ENCODE measurements at regions not wholly inside any gene's neighbourhood (a gene's known extent, or its start where the extent isn't known, plus 50 kb on each side); places are given as distances from the start of the nearest gene placed in this dataset.

DNA sequence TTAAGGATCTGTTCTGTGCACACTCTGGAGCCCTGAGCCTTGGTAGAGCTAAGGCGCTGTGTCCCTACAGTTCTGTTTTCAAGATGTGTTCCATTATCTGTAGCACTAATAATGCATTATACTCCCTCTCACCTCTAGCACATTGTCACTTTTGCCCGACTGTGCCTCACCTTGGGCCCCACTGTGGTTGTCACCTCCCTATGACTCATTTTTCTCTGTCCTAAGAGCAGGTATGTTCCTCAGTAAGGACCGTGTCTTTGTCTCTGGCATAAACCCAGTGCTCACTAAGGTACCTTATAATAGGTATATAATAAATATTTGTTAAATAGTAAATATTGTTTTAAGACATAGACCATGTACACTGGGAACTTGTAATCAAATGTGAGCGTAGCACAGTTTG lies 942.5 kb upstream of the CITED2 start:
- H3K9me3 ChIP-seq (replicated peaks in 1 of 3), result no peaks in the 10 kb centered on the region
- DNase-seq, result no peak
- intact Hi-C loops (cut with DNase I), result loop anchor here in 1 of 2 donors (10.0 kb wide), 1 partner anchor 942 kb away; the partner anchor contains the start of gene CITED2
- TF ChIP-seq POLR2A (IDR thresholded peaks at IDR 0.05) (no peak), CTCF (IDR thresholded peaks at IDR 0.05) (no peak)
- WGBS, 4 donors, result 95 to 97% (median 96%) methylated on average over 4 of the region's 4 CpGs
- no peak overlapping the region for H3K27ac ChIP-seq
- H3K4me1 ChIP-seq (replicated peaks in 1 of 2), result peaks cover 12 to 28% of the 10 kb centered on the region in 2 donors
- no peaks in the 10 kb centered on the region for H3K27me3 ChIP-seq
- H3K36me3 ChIP-seq (replicated peaks in 1 of 2), result no peaks in the 10 kb centered on the region
- no peak overlapping the region for H3K4me3 ChIP-seq

DNA sequence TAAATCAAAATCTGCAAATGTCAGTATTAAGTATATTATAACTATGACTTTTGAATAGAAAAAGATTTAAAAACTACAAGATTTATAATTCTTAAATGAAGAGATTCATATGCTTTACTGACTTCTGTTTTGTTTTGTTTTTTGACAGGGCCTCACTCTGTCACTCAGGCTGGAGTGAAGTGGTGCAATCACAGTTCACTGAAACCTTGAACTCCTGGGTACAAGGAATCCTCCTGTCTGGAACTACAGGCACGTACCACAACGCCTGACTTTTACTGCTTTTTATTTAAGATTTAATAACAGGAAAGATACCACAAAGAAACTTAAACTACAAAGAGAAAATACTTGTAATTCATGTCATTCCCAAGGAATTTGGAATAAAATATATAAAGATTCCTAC lies 940.2 kb upstream of the CITED2 start:
- WGBS, 4 donors, result 38 to 65% (median 47%) methylated on average over 2 of the region's 2 CpGs
- intact Hi-C loops (cut with DNase I), result loop anchor here in 1 of 2 donors (10.0 kb wide), 1 partner anchor 940 kb away; the partner anchor contains the start of gene CITED2
- TF ChIP-seq POLR2A (IDR thresholded peaks at IDR 0.05) (no peak), CTCF (IDR thresholded peaks at IDR 0.05) (no peak)
- Histone ChIP-seq H3K36me3 (replicated peaks in 1 of 2) (no peaks in the 10 kb centered on the region), H3K9me3 (replicated peaks in 1 of 3) (no peaks in the 10 kb centered on the region), H3K27me3 (no peaks in the 10 kb centered on the region), H3K4me1 (replicated peaks in 1 of 2) (peaks cover 5 to 12% of the 10 kb centered on the region in 2 donors), H3K4me3 (no peak overlapping the region), H3K27ac (peak overlapping the region in 1 of 5 donors; percentile 18)
- DNase-seq, result peak in 4 of 7 donors; percentile 40 to 72 (median 44)

- intact Hi-C loops (cut with DNase I), result loop anchor here in 1 of 2 donors (10.0 kb wide), 1 partner anchor 936 kb away; the partner anchor contains the start of gene CITED2
- H3K4me3 ChIP-seq, result no peak overlapping the region
- peaks cover 0 to 5% of the 10 kb centered on the region in 2 donors for H3K4me1 ChIP-seq (replicated peaks in 1 of 2)
- no peaks in the 10 kb centered on the region for H3K36me3 ChIP-seq (replicated peaks in 1 of 2)
- no peak for DNase-seq
- no peak for TF ChIP-seq POLR2A (IDR thresholded peaks at IDR 0.05)
- TF ChIP-seq CTCF (IDR thresholded peaks at IDR 0.05), result no peak
- H3K27ac ChIP-seq, result no peak overlapping the region
- no peaks in the 10 kb centered on the region for H3K9me3 ChIP-seq (replicated peaks in 1 of 3)
- no peaks in the 10 kb centered on the region for H3K27me3 ChIP-seq
These were observed 936.7 kb upstream of the CITED2 start for GRCh38 chr6:140311146-140311545.

GRCh38 chr6:140303218-140303949 lies 928.9 kb upstream of the CITED2 start:
- Histone ChIP-seq H3K36me3 (replicated peaks in 1 of 2) (no peaks in the 10 kb centered on the region), H3K4me1 (replicated peaks in 1 of 2) (no peaks in the 10 kb centered on the region), H3K27ac (no peak overlapping the region), H3K27me3 (no peaks in the 10 kb centered on the region), H3K4me3 (no peak overlapping the region), H3K9me3 (replicated peaks in 1 of 3) (no peaks in the 10 kb centered on the region)
- 83 to 96% (median 91%) methylated on average over 7 to 8 of the region's 8 CpGs for WGBS, 4 donors
- TF ChIP-seq CTCF (IDR thresholded peaks at IDR 0.05) (no peak), POLR2A (IDR thresholded peaks at IDR 0.05) (no peak)
- intact Hi-C loops (cut with DNase I), result no loop called here
- no peak for DNase-seq
